Parathyroid adenoma (tissue), 2 donors: ENCODE measurements at regions not wholly inside any gene's neighbourhood (a gene's known extent, or its start where the extent isn't known, plus 50 kb on each side); places are given as distances from the start of the nearest gene placed in this dataset.
"Not testable (repeated sequence)": the region's sequence is repeated elsewhere in the genome, so short reads cannot be mapped to it uniquely, and the experiment has no call there.

Experiments
- H2AFZ ChIP-seq: fragments of 300-600 bp; sonication (generic); one replicate; pipeline ENCODE4 v1.7.0; 2017; ENCODE audit warnings: antibody characterized with exemption, mild to moderate bottlenecking
- H3K27ac ChIP-seq: fragments of 300-600 bp; sonication (generic); one replicate; pipeline ENCODE4 v1.7.0; 2017
- H3K27me3 ChIP-seq: fragments of 300-600 bp; sonication (generic); one replicate; pipeline ENCODE4 v1.7.0; 2017; ENCODE audit warnings: low read length; ENCODE audit not compliant: control insufficient read depth, insufficient read depth
- H3K36me3 ChIP-seq: fragments of 300-600 bp; sonication (generic); one replicate; pipeline ENCODE4 v1.7.0; 2017; ENCODE audit warnings: low read length; ENCODE audit not compliant: control insufficient read depth, insufficient read depth
- H3K4me1 ChIP-seq: fragments of 300-600 bp; sonication (generic); one replicate; pipeline ENCODE4 v1.7.0; 2017; ENCODE audit warnings: control low read depth
- H3K4me2 ChIP-seq: fragments of 300-600 bp; sonication (generic); one replicate; pipeline ENCODE4 v1.7.0; 2017; ENCODE audit warnings: low read length
- H3K4me3 ChIP-seq: fragments of 300-600 bp; sonication (generic); one replicate; pipeline ENCODE4 v1.7.0; 2017; ENCODE audit warnings: low read depth, low read length
- H3K79me2 ChIP-seq: fragments of 300-600 bp; sonication (generic); one replicate; pipeline ENCODE4 v1.7.0; 2017; ENCODE audit warnings: control low read depth
- H3K9ac ChIP-seq: fragments of 300-600 bp; sonication (generic); one replicate; pipeline ENCODE4 v1.7.0; 2017; ENCODE audit warnings: mild to moderate bottlenecking
- H3K9me3 ChIP-seq: fragments of 300-600 bp; sonication (generic); one replicate; pipeline ENCODE4 v1.7.0; 2017; ENCODE audit warnings: low read length; ENCODE audit not compliant: control insufficient read depth
- CTCF ChIP-seq: fragments of 300-600 bp; sonication (generic); IDR thresholded peaks from one replicate; pipeline ENCODE4 v1.7.0; 2017; ENCODE audit warnings: antibody characterized with exemption, mild to moderate bottlenecking
- donor health status: primary hyperparathyroidism.

DNA sequence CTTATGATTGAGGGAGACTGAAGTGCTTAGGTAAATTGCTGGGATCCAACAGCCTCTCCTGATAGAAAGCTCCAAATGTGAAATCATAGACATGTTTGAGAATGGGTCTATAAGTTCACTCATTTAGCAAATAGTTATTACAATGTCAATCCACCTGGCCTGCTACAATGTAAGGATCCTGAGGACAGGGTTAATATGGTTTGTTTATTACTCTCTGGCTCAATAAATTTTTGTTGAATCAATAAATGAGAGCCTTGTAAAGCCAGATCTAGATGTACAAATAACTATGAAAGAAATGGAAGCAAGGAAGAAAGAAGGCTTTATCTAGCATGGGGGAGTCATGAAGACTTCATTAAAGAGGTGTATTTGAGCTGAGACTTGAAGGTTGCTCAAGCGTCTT is 165.6 kb upstream of the IGF1 start:
- H3K9ac ChIP-seq, result no peak overlapping the region

DNA sequence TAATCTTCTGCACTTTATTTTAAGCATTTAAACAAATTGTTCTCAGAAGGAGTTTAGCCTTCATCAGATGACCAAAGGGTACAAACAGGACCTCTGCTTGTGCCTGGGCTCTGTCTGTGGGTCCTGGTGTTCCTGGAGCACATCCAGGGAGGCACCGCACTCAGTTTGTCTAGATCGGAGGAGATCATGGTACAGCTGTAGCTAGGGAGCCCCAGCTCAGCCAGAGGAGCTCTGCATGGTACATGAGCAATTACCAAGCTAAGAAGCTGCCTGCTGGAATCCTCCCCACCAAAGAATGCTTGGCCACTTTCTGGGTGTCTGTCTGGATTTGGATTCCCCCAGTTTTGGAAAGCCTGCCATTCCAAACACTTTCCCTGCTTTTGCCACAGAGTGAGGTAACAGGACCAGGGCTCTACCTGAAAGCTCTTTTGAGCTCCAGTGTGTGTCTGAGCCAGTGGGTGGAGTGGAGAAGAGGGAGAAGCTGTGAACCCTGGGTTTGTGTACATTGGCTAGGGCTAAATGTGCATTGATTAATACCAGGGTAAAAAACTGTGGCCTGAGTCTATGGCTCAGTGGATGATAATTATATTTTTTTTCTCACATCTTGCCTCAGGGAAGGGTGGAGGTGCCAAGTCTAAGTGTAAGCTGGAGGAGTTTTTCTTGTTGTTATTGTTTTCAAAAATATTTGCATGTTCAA is 163.7 kb upstream of the IGF1 start:
- Histone ChIP-seq H3K36me3 (no peaks in the 10 kb centered on the region), H3K9me3 (no peaks in the 10 kb centered on the region), H3K9ac (no peak overlapping the region), H3K4me1 (no peaks in the 10 kb centered on the region), H3K4me3 (no peak overlapping the region), H3K4me2 (no peak overlapping the region), H3K79me2 (no peaks in the 10 kb centered on the region), H3K27ac (no peak overlapping the region), H3K27me3 (no peaks in the 10 kb centered on the region), H2AFZ (no peak overlapping the region)
- TF ChIP-seq CTCF, result no peak

More for the DNA sequence above, 165.6 kb upstream of the IGF1 start:
- no peaks in the 10 kb centered on the region for H3K4me1 ChIP-seq
- H3K27me3 ChIP-seq, result no peaks in the 10 kb centered on the region
- H2AFZ ChIP-seq, result no peak overlapping the region
- H3K4me2 ChIP-seq, result no peak overlapping the region
- TF ChIP-seq CTCF, result no peak
- no peaks in the 10 kb centered on the region for H3K36me3 ChIP-seq
- H3K27ac ChIP-seq, result no peak overlapping the region
- H3K4me3 ChIP-seq, result no peak overlapping the region
- no peaks in the 10 kb centered on the region for H3K79me2 ChIP-seq
- H3K9me3 ChIP-seq, result no peaks in the 10 kb centered on the region

DNA sequence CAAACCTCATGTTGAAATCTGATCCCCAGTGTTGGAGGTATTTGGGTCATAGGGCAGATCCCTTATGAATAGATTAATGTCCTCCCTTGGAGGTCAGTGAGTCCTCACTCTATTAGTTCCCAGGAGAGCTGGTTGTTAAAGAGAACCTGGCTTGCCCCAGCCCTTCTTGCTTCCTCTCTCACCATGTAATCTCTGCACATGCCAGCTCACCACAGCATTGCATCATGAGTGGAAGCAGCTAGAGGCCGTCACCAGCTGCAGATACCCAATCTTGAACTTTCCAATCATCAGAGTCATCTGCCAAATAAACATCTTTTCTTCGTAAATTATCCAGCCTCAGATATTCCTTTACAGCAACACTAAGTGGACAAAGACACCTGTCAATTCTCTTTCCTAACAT is 161.8 kb upstream of the IGF1 start:
- Histone ChIP-seq H3K27me3 (no peaks in the 10 kb centered on the region), H3K9me3 (no peaks in the 10 kb centered on the region), H3K36me3 (no peaks in the 10 kb centered on the region)

DNA sequence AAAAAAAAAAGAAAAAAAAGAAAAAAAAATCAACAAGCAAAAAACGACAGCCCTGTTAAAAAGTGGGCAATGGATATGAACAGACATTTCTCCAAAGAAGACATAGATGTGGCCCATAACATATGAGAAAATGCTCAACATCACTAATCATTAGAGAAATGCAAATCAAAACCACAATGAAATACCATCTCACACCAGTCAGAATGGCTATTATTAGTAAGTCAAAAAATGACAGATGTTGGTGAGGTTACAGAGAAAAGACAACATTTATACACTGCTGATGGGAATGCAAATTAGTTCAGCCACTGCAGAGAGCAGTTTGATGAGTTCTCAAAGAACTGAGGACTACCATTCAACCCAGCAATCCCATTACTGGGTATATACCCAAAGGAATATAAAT is 160.3 kb upstream of the IGF1 start:
- not testable (repeated sequence) for H3K27me3 ChIP-seq, H3K4me3 ChIP-seq, H3K79me2 ChIP-seq, H3K4me1 ChIP-seq, H3K36me3 ChIP-seq, H2AFZ ChIP-seq, H3K9ac ChIP-seq, H3K4me2 ChIP-seq, H3K9me3 ChIP-seq, H3K27ac ChIP-seq

More for the DNA sequence above, 161.8 kb upstream of the IGF1 start:
- Histone ChIP-seq H3K4me1 (no peaks in the 10 kb centered on the region), H3K27ac (no peak overlapping the region), H2AFZ (no peak overlapping the region), H3K4me2 (no peak overlapping the region), H3K9ac (no peak overlapping the region), H3K4me3 (no peak overlapping the region), H3K79me2 (no peaks in the 10 kb centered on the region)
- TF ChIP-seq CTCF, result no peak

DNA sequence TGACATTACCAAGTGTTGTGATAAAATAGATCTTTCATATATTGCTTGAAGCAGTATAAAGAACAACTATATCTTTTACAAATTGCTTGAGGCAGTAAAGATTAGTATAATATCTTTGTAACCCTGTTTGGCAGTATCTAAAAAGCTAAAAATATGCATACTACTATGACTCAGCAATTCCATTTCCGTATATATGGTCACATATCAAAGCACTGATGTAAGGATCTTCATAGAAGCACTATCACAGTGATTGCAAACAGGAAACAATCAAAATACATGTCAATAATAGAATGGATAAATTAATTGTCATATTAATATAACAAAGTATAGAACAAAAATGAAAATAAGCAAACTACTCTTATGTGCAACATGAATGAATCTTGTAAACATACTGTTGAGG is 158.4 kb upstream of the IGF1 start:
- Histone ChIP-seq H2AFZ (no peak overlapping the region), H3K27me3 (no peaks in the 10 kb centered on the region), H3K4me2 (no peak overlapping the region), H3K79me2 (no peaks in the 10 kb centered on the region), H3K36me3 (no peaks in the 10 kb centered on the region), H3K9ac (no peak overlapping the region), H3K4me3 (no peak overlapping the region), H3K9me3 (no peaks in the 10 kb centered on the region), H3K27ac (no peak overlapping the region), H3K4me1 (no peaks in the 10 kb centered on the region)
- no peak for TF ChIP-seq CTCF
